NCI-H510A treated with DMSO at 0.1 percent for 48 hours (cell line): ENCODE measurements at regions not wholly inside any gene's neighbourhood (a gene's known extent, or its start where the extent isn't known, plus 50 kb on each side); places are given as distances from the start of the nearest gene placed in this dataset.

Experiments
- DNase-seq: peaks from one replicate; lab custom pipeline; 2025; lab: John Stamatoyannopoulos, UW

- no peak for DNase-seq
Measured at GRCh38 chr10:4020631-4021030, 235.6 kb upstream of the KLF6 start.

- DNase-seq: no peak
Measured at GRCh38 chr10:4018054-4018511, 233.1 kb upstream of the KLF6 start.

GRCh38 chr10:4017336-4017735 is 232.3 kb upstream of the KLF6 start:
- no peak for DNase-seq

- DNase-seq: no peak
Measured at GRCh38 chr10:4016214-4016740, 231.3 kb upstream of the KLF6 start.

- no peak for DNase-seq
Measured at GRCh38 chr10:4013651-4014121, 228.7 kb upstream of the KLF6 start.

- DNase-seq: no peak
Measured at GRCh38 chr10:4012848-4013247, 227.8 kb upstream of the KLF6 start.

- no peak for DNase-seq
Measured at GRCh38 chr10:4011136-4011812, 226.3 kb upstream of the KLF6 start.

GRCh38 chr10:4008676-4009382 is 223.8 kb upstream of the KLF6 start:
- DNase-seq: no peak

- no peak for DNase-seq
Measured at GRCh38 chr10:4007771-4008170, 222.8 kb upstream of the KLF6 start.

GRCh38 chr10:4006858-4007257 is 221.8 kb upstream of the KLF6 start:
- DNase-seq: no peak

- DNase-seq: no peak
Measured at GRCh38 chr10:4006051-4006450, 221.0 kb upstream of the KLF6 start.

GRCh38 chr10:4004990-4005389 is 220.0 kb upstream of the KLF6 start:
- DNase-seq: no peak

- DNase-seq: no peak
Measured at GRCh38 chr10:4004144-4004543, 219.1 kb upstream of the KLF6 start.

- DNase-seq: no peak
Measured at GRCh38 chr10:4003348-4003973, 218.5 kb upstream of the KLF6 start.

GRCh38 chr10:4001811-4002210 is 216.8 kb upstream of the KLF6 start:
- no peak for DNase-seq

GRCh38 chr10:3999642-4000041 is 214.6 kb upstream of the KLF6 start:
- no peak for DNase-seq

GRCh38 chr10:3996697-3997096 is 211.7 kb upstream of the KLF6 start:
- DNase-seq: no peak

GRCh38 chr10:3995302-3996210 is 210.5 kb upstream of the KLF6 start:
- no peak for DNase-seq

- no peak for DNase-seq
Measured at GRCh38 chr10:3992382-3993178, 207.6 kb upstream of the KLF6 start.

GRCh38 chr10:3990307-3990706 is 205.3 kb upstream of the KLF6 start:
- DNase-seq: no peak
